GM12872 (cell line): ENCODE measurements at regions not wholly inside any gene's neighbourhood (a gene's known extent, or its start where the extent isn't known, plus 50 kb on each side); places are given as distances from the start of the nearest gene placed in this dataset.

Experiments used
- CTCF ChIP-seq: IDR thresholded peaks from 3 replicates; pipeline ENCODE4 v1.5.1; 2011; ENCODE audit warnings: low read depth, mild to moderate bottlenecking, low read length, moderate library complexity; ENCODE audit not compliant: insufficient read depth

- peak; percentile 76 for TF ChIP-seq CTCF
These were observed 90.6 kb upstream of the CDH5 start for GRCh38 chr16:66275775-66276428.

GRCh38 chr16:66274335-66275110 lies 92.0 kb upstream of the CDH5 start:
- TF ChIP-seq CTCF: peak; percentile 39

GRCh38 chr16:66273644-66274334 lies 92.7 kb upstream of the CDH5 start:
- TF ChIP-seq CTCF: peak; percentile 20; the same call in 1 of the 3 replicates

- TF ChIP-seq CTCF: no peak
These were observed 93.4 kb upstream of the CDH5 start for GRCh38 chr16:66273053-66273452.

GRCh38 chr16:66272461-66272860 lies 94.0 kb upstream of the CDH5 start:
- no peak for TF ChIP-seq CTCF

- TF ChIP-seq CTCF: no peak
These were observed 95.1 kb upstream of the CDH5 start for GRCh38 chr16:66271074-66272060.
